ENCODE measurements at regions not wholly inside any gene's neighbourhood (a gene's known extent, or its start where the extent isn't known, plus 50 kb on each side); places are given as distances from the start of the nearest gene placed in this dataset.

DNA sequence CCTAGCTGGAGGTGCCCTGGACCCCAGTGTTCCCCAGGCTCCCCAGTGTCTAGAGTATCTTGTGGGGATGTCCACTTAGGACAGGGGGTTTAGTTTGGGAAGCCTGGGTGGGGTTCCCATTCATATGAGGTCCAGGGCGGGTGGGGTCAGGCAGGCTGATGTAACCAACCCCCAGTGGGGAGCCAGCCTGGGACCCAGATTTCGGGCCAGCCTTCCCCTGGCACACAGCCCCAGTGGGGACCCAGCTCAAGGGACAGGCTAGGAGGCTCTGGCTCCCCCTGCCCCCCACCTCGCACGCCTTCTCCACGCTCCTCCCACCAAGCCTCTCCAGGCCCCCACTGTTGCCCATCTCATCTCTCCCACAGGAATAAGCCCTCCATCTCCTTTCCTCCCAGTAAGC, 323.5 kb downstream of the UACA start:
- TF ChIP-seq YY1 (IDR thresholded peaks at IDR 0.05; ENCODE audit: insufficient read depth, insufficient read length) = no peak
- no peak for TF ChIP-seq ZNF274 (IDR thresholded peaks at IDR 0.05; ENCODE audit: low read depth, low read length)

Data from NT2/D1 (cell line).